Esophagus muscularis mucosa (tissue), 3 donors: ENCODE measurements at regions not wholly inside any gene's neighbourhood (a gene's known extent, or its start where the extent isn't known, plus 50 kb on each side); places are given as distances from the start of the nearest gene placed in this dataset.

Source experiments
- CTCF ChIP-seq, 3 experiments: fragments of 200-600 bp in 2 of 3; fragments of 450-650 bp in 1 of 3; sonication (generic) in 2 of 3; IDR thresholded peaks; one replicate each; pipeline ENCODE4 v1.5.1; 2017 to 2019; ENCODE audit warnings: antibody characterized with exemption in 3 of 3, mild to moderate bottlenecking in 2 of 3, moderate library complexity in 1 of 3
- POLR2A ChIP-seq: fragments of 450-650 bp; IDR thresholded peaks from one replicate; pipeline ENCODE4 v1.6.1; 2017; ENCODE audit warnings: antibody characterized with exemption, moderate library complexity, mild to moderate bottlenecking, low read depth

GRCh38 chr21:21712748-21713520 lies 714.7 kb downstream of the NCAM2 start:
- TF ChIP-seq POLR2A (no peak), CTCF (IDR thresholded peaks at IDR 0.05) (no peak)
